MM.1S (cell line): ENCODE measurements at regions not wholly inside any gene's neighbourhood (a gene's known extent, or its start where the extent isn't known, plus 50 kb on each side); places are given as distances from the start of the nearest gene placed in this dataset.

Experiments
- EZH2 ChIP-seq: fragments of 300-600 bp; sonication (generic); optimal IDR thresholded peaks from 2 replicates; pipeline ENCODE3; 2017; ENCODE audit warnings: low read depth, mild to moderate bottlenecking, antibody characterized with exemption, low read length, mixed read lengths
- EZH2phosphoT487 ChIP-seq: fragments of 300-600 bp; sonication (generic); IDR thresholded peaks from 2 replicates; pipeline ENCODE4 v1.6.1; 2018; ENCODE audit warnings: antibody characterized with exemption, low read length
- TF ChIP-seq, protein P1 (sequence below): fragments of 300-600 bp; sonication (generic); IDR thresholded peaks from 2 replicates; pipeline ENCODE4 v1.5.1; 2016; ENCODE audit warnings: antibody characterized with exemption, low read length, mixed read lengths

DNA sequence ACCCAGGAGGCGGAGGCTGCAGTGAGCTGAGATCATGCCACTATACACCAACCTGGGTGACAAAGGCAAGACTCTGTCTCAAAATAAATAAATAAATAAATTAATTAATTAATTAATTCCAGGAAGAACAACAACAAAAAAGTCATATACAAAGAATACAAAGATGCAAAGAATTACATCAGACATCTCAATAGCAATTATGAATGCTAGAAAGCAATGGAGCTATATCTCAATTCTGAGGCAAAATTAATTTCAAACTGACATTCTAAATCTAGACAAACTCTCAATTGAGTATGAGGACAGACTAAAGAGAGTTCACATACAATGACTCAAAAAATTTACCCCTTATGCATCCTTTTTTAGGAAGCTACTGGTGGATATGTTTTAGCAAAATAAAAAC is 69.6 kb upstream of the CTNNB1 start:
- TF ChIP-seq, protein P1, sequence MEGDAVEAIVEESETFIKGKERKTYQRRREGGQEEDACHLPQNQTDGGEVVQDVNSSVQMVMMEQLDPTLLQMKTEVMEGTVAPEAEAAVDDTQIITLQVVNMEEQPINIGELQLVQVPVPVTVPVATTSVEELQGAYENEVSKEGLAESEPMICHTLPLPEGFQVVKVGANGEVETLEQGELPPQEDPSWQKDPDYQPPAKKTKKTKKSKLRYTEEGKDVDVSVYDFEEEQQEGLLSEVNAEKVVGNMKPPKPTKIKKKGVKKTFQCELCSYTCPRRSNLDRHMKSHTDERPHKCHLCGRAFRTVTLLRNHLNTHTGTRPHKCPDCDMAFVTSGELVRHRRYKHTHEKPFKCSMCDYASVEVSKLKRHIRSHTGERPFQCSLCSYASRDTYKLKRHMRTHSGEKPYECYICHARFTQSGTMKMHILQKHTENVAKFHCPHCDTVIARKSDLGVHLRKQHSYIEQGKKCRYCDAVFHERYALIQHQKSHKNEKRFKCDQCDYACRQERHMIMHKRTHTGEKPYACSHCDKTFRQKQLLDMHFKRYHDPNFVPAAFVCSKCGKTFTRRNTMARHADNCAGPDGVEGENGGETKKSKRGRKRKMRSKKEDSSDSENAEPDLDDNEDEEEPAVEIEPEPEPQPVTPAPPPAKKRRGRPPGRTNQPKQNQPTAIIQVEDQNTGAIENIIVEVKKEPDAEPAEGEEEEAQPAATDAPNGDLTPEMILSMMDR: no peak
- TF ChIP-seq EZH2 (no peak), EZH2phosphoT487 (no peak)
